ENCODE measurements at regions not wholly inside any gene's neighbourhood (a gene's known extent, or its start where the extent isn't known, plus 50 kb on each side); places are given as distances from the start of the nearest gene placed in this dataset.
"Not testable (repeated sequence)": the region's sequence is repeated elsewhere in the genome, so short reads cannot be mapped to it uniquely, and the experiment has no call there.

GRCh38 chr7:119748251-119748860, 524.6 kb upstream of the KCND2 start:
- DNase-seq, result no peak

GRCh38 chr7:119748991-119749390, 524.0 kb upstream of the KCND2 start:
- no peak for DNase-seq

- DNase-seq, result no peak
Measured at GRCh38 chr7:119756687-119757086, 516.3 kb upstream of the KCND2 start.

GRCh38 chr7:119758254-119758653, 514.7 kb upstream of the KCND2 start:
- DNase-seq, result no peak

DNA sequence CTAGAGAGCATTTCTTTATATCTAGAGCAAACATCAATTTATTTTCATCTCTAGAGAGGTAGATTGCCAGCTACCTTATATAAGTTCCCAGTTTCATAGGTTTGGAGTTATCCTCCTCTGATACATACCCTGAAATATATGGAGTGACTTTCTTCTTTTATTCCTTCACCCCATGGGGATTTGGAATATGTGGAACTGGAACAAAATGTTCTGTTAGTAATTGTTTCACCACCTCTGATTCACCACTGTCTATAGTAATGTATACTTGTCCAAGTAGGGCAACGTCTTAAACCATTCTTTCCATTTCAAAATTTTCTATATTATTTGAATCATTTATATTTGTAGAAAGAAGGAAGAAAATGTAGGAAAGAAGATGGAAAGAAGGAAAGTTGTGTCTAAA, 511.2 kb upstream of the KCND2 start:
- no peak for DNase-seq

- no peak for DNase-seq
Measured at GRCh38 chr7:119782286-119782685, 490.7 kb upstream of the KCND2 start.

- DNase-seq, result no peak
Measured at GRCh38 chr7:119783799-119784198, 489.2 kb upstream of the KCND2 start.

GRCh38 chr7:119802147-119802546, 470.8 kb upstream of the KCND2 start:
- DNase-seq, result no peak

DNA sequence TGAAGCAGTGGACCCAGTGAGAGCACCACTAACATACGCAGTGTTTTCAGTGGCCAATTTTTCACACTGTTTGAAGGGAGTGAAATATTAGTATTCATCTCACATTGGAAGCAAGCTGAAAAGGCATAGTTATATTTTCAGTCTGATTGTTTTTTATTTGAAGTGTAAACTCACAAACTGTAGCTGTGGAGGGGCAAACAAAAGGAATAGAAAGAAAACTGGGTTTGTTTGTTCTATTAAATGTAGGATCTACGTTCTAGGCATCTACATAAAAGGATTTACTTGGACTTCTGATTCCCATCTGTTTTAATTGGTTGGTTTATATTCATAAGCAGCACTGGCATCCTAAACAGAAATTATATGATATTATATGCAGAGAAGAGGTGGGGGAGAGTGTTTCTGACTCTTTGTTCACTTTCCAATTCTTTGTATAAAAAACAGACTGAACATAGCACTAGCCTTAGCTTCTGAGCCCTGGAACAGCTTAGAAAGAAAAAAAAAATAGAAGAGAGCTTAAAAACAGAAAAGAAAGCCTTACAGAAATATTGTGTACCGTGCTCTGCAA, 447.8 kb upstream of the KCND2 start:
- no peak for DNase-seq

GRCh38 chr7:119826547-119826946, 446.4 kb upstream of the KCND2 start:
- no peak for DNase-seq

DNA sequence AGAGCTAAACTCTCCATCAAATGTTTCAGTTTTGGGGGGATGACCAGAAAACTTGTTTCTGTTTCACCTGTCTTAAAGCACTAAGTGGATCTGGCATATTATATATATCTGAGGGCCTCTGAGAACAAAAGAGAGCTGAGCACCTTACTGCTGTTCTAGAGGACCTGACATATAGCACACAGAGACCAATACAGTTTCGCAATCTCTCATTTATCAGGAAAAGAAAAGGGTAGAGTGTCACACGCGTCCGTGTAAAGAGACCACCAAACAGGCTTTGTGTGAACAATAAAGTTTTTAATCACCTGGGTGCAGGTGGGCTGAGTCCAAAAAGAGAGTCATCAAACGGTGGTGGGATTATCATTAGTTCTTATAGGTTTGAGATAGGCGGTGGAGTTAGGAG, 434.5 kb upstream of the KCND2 start:
- no peak for DNase-seq

- DNase-seq, result no peak
Measured at GRCh38 chr7:119842337-119842736, 430.6 kb upstream of the KCND2 start.

- DNase-seq, result no peak
Measured at GRCh38 chr7:119842786-119843185, 430.2 kb upstream of the KCND2 start.

GRCh38 chr7:119861385-119861784, 411.6 kb upstream of the KCND2 start:
- no peak for DNase-seq

DNA sequence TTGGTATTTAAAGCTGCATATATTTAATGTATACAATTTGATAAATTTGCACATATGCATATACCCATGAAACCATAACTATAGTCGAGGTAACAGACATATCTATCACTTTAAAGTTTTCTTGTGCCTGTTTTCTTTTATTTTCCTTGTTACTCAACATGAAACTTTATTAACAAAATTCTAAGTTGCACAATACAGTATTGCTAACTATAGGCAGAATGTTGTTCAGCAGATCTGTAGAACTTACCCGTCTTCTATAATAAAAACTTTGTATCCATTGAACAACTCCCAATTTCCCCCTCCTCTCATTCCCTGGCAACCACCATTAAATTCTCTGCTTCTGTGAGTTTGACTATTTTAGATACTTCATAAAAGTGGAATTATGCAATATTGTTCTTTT, 404.6 kb upstream of the KCND2 start:
- no peak for DNase-seq

GRCh38 chr7:119879835-119880234, 393.1 kb upstream of the KCND2 start:
- no peak for DNase-seq

GRCh38 chr7:119886007-119886406, 387.0 kb upstream of the KCND2 start:
- DNase-seq, result no peak

DNA sequence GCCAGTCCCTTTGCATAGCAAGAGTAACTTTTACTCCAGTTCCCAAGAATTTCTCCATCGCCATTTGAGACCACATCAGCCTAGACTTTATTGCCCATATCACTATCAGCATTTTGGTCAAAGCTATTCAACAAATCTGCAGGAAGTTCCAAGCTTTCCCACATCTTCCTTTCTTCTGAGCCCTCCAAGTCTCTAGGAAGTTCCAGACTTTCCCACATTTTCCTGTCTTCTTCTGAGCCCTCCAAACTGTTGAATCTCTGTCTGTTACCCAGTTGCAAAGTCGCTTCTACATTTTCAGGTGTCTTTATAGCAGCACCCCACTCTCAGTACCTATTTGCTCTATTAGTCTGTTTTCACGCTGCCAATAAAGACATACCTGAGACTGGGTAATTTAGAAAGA, 386.4 kb upstream of the KCND2 start:
- not testable (repeated sequence) for DNase-seq

GRCh38 chr7:119888251-119888650, 384.7 kb upstream of the KCND2 start:
- no peak for DNase-seq

GRCh38 chr7:119890631-119891030, 382.3 kb upstream of the KCND2 start:
- no peak for DNase-seq

GRCh38 chr7:119895320-119895719, 377.7 kb upstream of the KCND2 start:
- no peak for DNase-seq

GRCh38 chr7:119896386-119896785, 376.6 kb upstream of the KCND2 start:
- DNase-seq, result no peak

DNA sequence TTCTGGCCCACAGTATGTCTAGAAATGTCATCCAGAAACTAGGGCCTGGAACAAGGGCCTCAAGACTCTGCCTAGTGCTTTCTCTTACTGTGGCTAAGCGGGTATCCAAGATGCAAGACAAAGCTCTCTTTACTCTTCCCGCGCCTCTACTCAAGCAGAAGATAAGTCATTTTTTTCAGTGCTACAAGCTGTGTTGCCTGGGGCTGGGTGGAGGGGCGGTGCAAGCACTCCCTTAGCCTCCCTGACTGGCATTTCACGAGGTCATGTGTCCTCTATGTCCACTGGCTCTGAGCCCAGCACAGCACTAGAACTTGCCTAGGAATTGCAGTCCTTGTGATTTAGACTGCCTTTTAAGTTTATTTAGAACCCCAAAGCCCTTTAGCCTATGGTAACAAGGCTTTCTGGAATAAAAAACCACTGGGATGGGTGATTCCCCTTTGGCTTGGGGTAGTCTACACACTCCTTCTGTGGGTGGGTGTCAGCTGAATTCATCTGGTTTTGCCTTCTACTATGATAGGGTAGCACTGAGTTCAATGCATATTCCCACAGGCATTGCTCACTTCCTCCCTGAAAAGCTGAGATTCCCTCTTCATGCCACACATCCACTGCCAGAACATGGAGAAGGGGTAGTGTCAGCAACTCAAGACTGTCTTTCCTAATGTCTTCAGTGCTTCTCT, 371.8 kb upstream of the KCND2 start:
- DNase-seq, result no peak

- DNase-seq, result no peak
Measured at GRCh38 chr7:119903085-119903484, 369.9 kb upstream of the KCND2 start.

DNA sequence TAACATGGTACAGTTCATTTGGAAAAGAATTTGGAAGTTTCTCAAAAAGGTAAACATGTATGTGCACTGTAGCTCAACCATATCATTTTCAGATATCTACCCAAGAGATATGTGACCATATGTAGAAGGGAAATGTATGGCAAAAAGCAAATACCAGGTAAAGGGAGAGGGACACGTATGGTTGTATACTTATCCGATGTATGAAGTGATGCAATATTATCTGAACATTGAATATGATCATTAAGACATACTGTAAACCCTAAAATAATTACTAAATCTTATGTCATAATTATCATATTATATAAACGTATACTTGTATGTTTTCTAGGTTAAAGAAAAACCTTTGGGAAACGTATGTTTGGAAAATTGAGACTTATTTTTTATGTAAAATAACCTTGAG, 367.5 kb upstream of the KCND2 start:
- no peak for DNase-seq
